MV-4-11 (cell line): ENCODE measurements at regions not wholly inside any gene's neighbourhood (a gene's known extent, or its start where the extent isn't known, plus 50 kb on each side); places are given as distances from the start of the nearest gene placed in this dataset.
"Not testable (repeated sequence)": the region's sequence is repeated elsewhere in the genome, so short reads cannot be mapped to it uniquely, and the experiment has no call there.

Experiments
- DNase-seq: peaks from one replicate; lab custom pipeline; 2025; lab: John Stamatoyannopoulos, UW

DNA sequence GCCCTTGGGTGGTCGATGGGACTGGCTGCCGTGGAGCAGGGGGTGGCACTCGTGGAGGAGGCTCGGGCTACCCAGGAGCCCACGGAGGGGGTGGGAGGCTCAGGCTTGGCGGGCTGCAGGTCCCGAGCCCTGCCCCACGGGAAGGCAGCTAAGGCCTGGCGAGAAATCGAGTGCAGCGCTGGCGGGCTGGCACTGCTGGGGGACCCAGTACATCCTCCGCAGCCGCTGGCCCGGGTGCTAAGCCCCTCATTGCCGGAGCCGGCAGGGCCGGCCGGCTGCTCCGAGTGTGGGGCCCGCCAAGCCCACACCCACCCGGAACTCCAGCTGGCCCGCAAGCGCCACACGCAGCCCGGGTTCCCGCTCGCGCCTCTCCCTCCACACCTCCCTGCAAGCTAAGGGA lies 435.6 kb downstream of the RWDD3 start:
- not testable (repeated sequence) for DNase-seq

DNA sequence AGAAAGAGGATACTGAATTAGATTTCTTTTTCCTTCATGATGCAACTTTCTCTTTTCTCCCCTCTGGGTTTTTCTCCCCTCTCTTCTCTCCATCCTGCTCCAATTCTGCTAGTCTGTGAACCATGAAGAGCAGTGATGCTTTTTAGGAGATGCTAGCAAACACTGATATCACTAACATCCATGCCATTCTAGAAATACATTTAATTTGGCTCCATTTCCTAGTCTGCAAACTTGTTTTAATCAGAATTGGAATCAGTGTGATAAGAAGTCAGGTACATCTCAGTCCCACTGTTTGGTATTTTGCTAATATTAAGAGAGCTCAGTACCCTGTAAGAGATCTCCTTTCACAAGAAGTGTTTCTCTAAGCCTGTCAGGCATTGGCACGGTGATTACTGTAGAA lies 437.1 kb downstream of the RWDD3 start:
- no peak for DNase-seq

DNA sequence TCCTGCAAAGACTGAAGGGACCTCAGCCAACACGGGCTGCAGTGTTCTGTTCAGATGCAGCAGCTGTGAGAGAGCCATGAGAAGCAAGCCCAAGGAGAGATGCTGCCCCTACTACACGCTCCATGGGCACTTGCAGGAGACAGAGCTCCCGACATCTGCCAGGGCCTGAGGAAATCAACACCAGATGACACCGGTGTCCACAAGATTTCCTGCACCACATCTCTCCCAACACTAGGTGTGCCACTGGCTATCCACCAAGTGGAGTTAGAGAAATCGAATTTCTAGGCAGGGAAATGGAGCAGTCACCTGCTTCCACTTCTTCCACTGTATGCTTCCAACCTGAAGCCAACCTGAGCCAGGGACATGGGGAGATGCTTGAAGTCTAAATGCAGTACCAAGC lies 445.3 kb downstream of the RWDD3 start:
- DNase-seq = no peak

- no peak for DNase-seq
Measured at GRCh38 chr1:95685081-95685480, 451.1 kb downstream of the RWDD3 start.

DNA sequence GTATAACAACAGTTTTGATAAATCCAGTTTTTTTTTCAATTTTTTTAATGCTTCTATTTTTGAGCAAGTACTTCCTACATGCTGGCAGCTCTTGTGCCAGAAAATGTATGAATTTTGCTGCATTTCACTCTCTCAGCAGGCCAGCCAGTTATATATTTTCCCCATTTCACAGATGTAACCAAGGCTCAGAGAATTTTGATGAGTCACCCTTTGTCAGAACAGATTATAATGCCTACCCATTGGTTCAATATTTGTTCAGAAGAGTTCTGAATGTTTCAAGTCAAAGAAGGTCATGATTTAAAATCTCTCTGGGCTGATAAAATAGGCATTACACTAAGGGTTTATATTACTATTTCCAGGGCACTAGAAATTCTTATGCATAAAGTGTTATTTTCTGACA lies 452.2 kb downstream of the RWDD3 start:
- no peak for DNase-seq

GRCh38 chr1:95699149-95699953 lies 465.3 kb downstream of the RWDD3 start:
- no peak for DNase-seq

DNA sequence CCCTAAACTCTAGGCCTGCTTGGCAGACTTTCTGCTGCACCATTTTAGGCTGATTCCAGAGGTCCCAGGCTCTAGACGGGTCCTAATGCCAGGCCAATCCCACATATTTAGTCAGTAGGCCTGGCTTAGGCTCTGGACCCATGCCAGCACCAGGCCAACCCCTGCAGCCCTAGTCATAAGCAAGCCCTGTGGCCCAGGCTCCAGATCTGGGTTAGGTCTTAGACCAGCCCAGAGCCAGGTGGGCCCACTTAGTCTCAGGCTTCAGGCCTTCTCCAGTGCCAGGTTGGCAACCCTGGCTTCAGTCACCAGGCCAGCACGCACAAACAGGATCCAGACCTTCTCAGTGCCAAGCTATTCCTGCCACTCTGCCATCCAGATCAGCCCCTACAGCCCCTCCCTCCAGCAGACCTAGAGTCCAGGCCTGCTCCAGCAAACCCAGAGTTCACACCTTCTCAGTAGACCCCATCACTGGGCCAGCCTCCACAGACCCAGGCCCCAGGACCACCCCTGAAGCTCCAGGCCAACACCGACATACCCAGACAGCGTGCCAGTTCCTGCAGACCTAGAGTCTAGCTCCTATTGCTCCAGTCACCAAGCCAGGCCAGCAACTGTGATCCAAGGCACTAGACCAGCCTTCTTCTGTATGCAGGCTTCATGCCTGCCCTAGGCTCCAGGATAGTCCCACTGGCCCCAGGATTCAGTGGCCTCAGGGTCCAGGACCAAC lies 467.6 kb downstream of the RWDD3 start:
- no peak for DNase-seq

GRCh38 chr1:95703046-95703445 lies 469.0 kb downstream of the RWDD3 start:
- DNase-seq = no peak

DNA sequence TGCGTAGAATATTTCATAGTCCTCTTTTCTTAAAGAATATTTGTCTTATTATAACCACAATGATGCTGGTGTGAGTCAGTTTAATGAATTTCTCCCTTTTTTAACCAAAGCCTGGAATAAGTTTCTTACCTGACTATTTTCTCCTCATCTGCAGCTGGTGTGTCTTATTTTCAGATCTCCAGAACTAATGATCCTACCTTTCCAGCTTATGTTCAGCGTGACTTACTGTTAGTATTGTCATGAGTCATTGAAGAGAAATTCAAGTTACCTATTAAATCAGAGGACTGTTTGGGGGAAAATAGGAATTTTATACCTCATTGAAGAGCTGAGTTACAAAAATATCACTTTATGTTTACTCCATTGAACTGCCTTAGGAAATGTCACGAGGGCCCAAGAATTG lies 482.1 kb downstream of the RWDD3 start:
- DNase-seq = no peak

- no peak for DNase-seq
Measured at GRCh38 chr1:95716550-95716949, 482.5 kb downstream of the RWDD3 start.

- no peak for DNase-seq
Measured at GRCh38 chr1:95723346-95723745, 489.3 kb downstream of the RWDD3 start.

DNA sequence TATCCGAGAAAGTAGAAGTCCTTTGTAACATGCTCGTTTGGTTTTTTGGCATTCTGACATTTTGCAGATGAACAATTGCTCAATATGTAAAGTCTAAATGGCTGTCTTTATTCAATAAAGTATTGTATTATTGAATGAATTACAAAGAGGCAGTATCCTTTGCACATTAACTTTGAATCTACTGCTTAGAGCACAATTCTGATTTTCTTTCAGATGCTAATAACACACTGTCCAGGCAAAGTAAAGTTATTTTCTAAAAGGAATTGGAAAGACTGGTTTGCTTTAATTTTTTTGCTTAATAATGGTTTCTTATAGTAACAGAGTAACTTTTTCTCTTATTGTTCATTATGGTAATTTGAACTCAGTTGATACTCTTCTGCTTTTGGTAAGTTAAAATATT lies 494.8 kb downstream of the RWDD3 start:
- DNase-seq = no peak

DNA sequence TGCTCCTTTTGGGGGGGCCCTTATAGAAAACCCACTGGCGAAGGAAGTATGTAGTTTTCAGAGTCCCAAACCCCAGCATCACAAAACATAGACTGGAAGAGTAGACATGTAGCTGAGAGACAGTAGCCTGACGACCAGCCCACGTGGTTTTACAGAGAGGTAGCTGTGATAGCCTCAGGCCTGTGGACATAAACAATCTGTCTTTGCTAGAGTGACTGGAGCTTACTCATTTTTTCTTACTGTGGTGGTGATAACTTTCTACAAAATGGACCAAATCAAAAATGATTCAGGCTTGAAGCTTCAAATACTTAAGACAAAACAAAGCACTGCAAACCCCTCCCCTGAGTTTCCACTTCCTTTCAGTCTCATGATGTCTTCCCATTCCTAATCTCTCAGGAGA lies 497.0 kb downstream of the RWDD3 start:
- DNase-seq = no peak

DNA sequence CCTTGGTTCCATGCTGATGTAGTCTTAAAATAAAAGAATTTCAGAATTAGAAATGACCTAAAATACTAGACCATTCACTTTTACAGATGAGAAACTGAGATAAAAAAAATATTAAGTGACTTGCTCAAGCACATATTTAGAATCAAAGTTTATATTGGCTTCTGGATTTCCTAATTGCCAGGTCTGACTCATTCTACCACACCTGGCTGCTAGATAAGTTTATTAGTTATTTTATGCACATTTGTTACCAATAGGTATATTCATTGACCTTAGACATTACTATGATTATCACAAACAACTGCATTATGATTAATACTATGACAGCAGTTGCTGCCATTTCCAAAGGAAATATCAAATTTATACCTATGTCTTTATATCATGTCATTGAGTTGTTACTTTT lies 497.5 kb downstream of the RWDD3 start:
- no peak for DNase-seq

- no peak for DNase-seq
Measured at GRCh38 chr1:95733031-95733430, 499.0 kb downstream of the RWDD3 start.

GRCh38 chr1:95733671-95734070 lies 499.7 kb downstream of the RWDD3 start:
- no peak for DNase-seq

DNA sequence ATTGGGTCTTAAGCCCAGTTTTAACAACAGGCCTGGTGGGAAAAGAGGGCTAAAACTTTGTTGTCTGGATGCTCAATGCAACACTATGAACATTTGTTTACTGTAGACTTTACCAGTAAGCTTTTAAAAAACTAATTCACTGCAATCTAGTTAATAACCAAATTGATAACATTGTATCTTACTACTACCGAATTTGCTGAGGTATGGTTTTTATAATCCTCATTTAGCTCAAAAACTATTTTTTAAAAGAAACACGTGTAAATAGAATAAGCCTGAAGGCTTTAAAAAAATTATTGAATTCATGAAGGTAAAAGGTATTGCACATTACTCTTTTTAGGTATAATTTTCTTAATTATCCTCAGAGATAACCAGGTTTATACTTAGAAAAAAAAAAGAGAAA lies 500.6 kb downstream of the RWDD3 start:
- no peak for DNase-seq

DNA sequence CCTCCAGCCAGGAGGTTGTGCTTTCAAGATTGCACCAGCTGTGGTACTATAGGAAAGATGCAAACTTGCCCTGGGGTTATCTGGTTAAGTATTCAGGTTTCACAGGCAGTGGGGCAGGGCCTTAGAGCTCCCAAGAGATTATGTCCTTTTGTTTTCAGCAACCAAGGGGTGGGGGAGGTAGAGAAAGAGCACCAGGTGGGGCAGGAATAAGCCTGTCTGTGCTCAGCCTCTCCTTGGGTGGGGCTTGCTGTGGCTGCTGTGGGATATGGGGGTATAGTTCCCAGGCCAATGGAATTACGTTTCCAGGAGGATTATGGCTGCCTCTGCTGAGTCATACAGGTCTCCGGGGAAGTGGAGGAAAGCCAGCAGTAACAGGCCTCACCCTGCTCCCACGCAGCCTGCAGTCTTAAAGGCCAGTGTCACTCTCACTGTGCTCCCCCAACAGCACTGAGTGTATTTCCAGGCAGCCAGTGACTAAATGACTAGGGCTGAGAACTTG lies 508.6 kb downstream of the RWDD3 start:
- no peak for DNase-seq

DNA sequence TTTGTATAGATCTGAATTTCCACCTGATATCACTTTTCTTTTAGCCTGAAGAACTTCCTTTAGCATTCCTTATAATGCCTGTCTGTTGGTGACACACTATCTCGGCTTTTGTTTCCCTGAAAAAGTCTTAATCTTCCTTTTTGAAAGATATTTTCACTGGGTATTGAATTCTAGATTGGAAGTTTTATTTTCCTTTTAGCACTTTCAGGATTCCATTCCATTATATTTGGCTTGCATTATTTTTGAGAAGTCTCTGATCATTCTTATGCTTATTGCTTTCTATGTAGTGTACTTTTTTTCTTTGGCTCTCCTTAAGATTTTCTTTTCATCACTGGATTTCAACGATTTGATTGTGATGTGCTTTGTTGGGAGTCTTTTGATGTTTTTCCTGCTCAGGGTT lies 510.7 kb downstream of the RWDD3 start:
- DNase-seq = no peak

DNA sequence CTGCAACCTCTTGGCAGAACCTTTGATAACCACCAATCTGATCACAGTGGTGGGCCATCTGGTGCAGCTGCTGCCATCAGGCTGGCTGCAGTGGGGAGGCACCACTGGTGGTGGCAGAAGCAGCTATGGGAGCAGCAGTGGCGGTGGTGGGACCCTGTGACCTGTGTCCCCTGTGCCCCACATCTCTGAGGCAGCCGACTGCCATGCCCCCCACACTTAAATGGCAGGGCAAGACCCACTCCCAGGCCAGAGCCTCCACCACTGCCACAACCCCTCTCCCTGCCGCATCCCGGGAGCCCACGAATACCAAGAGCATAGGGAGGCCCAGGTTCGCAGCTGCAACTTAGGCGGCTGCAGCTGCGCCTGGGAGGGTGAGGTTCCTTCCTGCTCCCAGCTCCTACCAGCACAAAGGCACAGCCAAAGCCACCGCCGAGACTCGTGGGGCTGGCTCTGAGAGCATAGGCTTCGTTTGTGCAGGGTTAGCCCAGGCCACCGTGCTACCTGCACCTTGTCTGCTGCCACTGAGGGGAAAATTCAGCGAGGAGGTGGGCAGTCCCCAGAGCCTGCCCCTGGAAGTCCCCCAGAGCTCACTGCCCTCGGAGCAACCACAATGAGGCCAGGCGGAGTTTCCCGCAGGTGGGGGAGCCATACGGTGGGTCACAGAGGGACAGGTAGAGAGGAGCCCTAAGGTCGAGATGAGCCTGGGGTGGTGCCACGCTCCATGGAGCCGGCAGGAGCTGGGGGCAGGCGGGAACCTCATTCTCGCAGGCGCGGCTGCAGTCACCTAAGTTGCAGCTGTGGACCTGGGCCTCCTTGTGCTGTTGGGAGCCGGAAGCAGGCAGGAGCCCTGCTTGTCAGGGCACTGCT lies 518.7 kb downstream of the RWDD3 start:
- no peak for DNase-seq

GRCh38 chr1:95753382-95754016 lies 519.5 kb downstream of the RWDD3 start:
- no peak for DNase-seq

DNA sequence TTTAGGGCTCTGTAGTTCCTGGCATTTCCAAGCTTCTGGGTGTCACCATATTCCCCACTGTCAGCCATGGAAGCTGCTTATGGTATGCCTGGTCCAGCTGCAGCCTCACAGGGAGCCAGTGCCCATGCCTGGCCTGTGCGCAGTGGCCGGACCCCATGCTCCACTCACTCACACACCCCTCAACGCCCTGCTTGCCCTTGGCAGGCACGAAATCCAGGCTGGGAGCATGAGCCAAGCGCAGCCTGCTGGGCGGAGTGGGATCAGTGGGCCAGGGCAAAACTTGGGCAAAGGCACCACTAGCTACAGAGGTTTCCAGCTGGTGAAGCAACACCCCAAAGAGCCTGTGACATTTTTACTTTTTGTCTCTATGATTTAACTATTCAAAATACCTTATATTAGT lies 520.4 kb downstream of the RWDD3 start:
- no peak for DNase-seq
